Mucosa of descending colon (tissue), 3 donors: ENCODE measurements at regions not wholly inside any gene's neighbourhood (a gene's known extent, or its start where the extent isn't known, plus 50 kb on each side); places are given as distances from the start of the nearest gene placed in this dataset.
A peak's percentile ranks its signal among the peaks of the same experiment; 100 is the strongest.

Experiments used
- ATAC-seq: fragments of 200-7000 bp; cut with Tn5 transposase; one replicate; pipeline ENCODE4 v1.9.1; 2020; ENCODE audit warnings: mild to moderate bottlenecking, moderate library complexity
- DNase-seq, 3 donors: peaks; one replicate each; pipeline ENCODE4 v3.0.0-alpha.2; 2020
- H3K36me3 ChIP-seq: fragments of 200-600 bp; one replicate; pipeline ENCODE4 v1.8.0; 2021; ENCODE audit warnings: low read depth, mild to moderate bottlenecking
- H3K4me1 ChIP-seq: fragments of 200-600 bp; one replicate; pipeline ENCODE4 v1.8.0; 2021; ENCODE audit warnings: low read depth, mild to moderate bottlenecking
- H3K4me3 ChIP-seq: fragments of 200-600 bp; one replicate; pipeline ENCODE4 v1.8.0; 2021; ENCODE audit warnings: mild to moderate bottlenecking
- H3K9me3 ChIP-seq: fragments of 200-600 bp; one replicate; pipeline ENCODE4 v1.8.0; 2021; ENCODE audit warnings: mild to moderate bottlenecking
- CTCF ChIP-seq: fragments of 200-600 bp; IDR thresholded peaks from one replicate; pipeline ENCODE4 v1.8.0; 2022; ENCODE audit warnings: antibody characterized with exemption, mild to moderate bottlenecking
- intact Hi-C, 2 donors: fragments of 100-400 bp; cut with DNase I in 1 of 2; cut with micrococcal nuclease in 1 of 2; formaldehyde crosslinking; loops; one replicate each; pipeline versions ENCODE4 v1.11.0 to v1.11.1; 2022; cut with DNase I, micrococcal nuclease
- donor health status: DM: no; HTN: no; CAD: no; lungs with moderate emphysema.
- donor health status: DM: no; HTN: no; CAD: no.
- donor health status: DM: no; HTN: yes; CAD: no.

- no peak overlapping the region for H3K4me3 ChIP-seq
- no peaks in the 10 kb centered on the region for H3K9me3 ChIP-seq
- no peak for ATAC-seq
- intact Hi-C loops, result no loop called here
- no peaks in the 10 kb centered on the region for H3K36me3 ChIP-seq
- no peak for TF ChIP-seq CTCF
- no peaks in the 10 kb centered on the region for H3K4me1 ChIP-seq
- DNase-seq, result no peak
Measured at GRCh38 chr16:63201851-63202250, 1165.6 kb upstream of the CDH8 start.

GRCh38 chr16:63200940-63201339 lies 1164.7 kb upstream of the CDH8 start:
- no peaks in the 10 kb centered on the region for H3K4me1 ChIP-seq
- intact Hi-C loops, result no loop called here
- H3K36me3 ChIP-seq, result no peaks in the 10 kb centered on the region
- no peaks in the 10 kb centered on the region for H3K9me3 ChIP-seq
- ATAC-seq (no peak), DNase-seq (no peak)
- H3K4me3 ChIP-seq, result no peak overlapping the region
- TF ChIP-seq CTCF, result no peak

GRCh38 chr16:63195336-63195735 lies 1159.1 kb upstream of the CDH8 start:
- Histone ChIP-seq H3K36me3 (no peaks in the 10 kb centered on the region), H3K9me3 (no peaks in the 10 kb centered on the region), H3K4me3 (no peak overlapping the region), H3K4me1 (no peaks in the 10 kb centered on the region)
- ATAC-seq, result no peak
- intact Hi-C loops, result no loop called here
- no peak for TF ChIP-seq CTCF
- no peak for DNase-seq

- ATAC-seq, result no peak
- H3K9me3 ChIP-seq, result no peaks in the 10 kb centered on the region
- TF ChIP-seq CTCF, result no peak
- H3K4me3 ChIP-seq, result no peak overlapping the region
- no peak for DNase-seq
- intact Hi-C loops, result no loop called here
- no peaks in the 10 kb centered on the region for H3K36me3 ChIP-seq
- no peaks in the 10 kb centered on the region for H3K4me1 ChIP-seq
Measured at GRCh38 chr16:63192980-63193379, 1156.7 kb upstream of the CDH8 start.

- ATAC-seq, result peak; percentile 76
- no peaks in the 10 kb centered on the region for H3K36me3 ChIP-seq
- no peaks in the 10 kb centered on the region for H3K4me1 ChIP-seq
- H3K4me3 ChIP-seq, result no peak overlapping the region
- intact Hi-C loops, result no loop called here
- peak in 1 of 3 donors; percentile 8 for DNase-seq
- no peak for TF ChIP-seq CTCF
- no peaks in the 10 kb centered on the region for H3K9me3 ChIP-seq
Measured at GRCh38 chr16:63188086-63188771, 1152.0 kb upstream of the CDH8 start.

GRCh38 chr16:63187638-63188037 lies 1151.4 kb upstream of the CDH8 start:
- H3K4me1 ChIP-seq, result no peaks in the 10 kb centered on the region
- no peak for ATAC-seq
- H3K36me3 ChIP-seq, result no peaks in the 10 kb centered on the region
- TF ChIP-seq CTCF, result no peak
- intact Hi-C loops, result no loop called here
- H3K4me3 ChIP-seq, result no peak overlapping the region
- H3K9me3 ChIP-seq, result no peaks in the 10 kb centered on the region
- no peak for DNase-seq
